HG03378 (cell line): ENCODE measurements at regions not wholly inside any gene's neighbourhood (a gene's known extent, or its start where the extent isn't known, plus 50 kb on each side); places are given as distances from the start of the nearest gene placed in this dataset.
"Not testable (repeated sequence)": the region's sequence is repeated elsewhere in the genome, so short reads cannot be mapped to it uniquely, and the experiment has no call there.

ENCODE experiments used
- ATAC-seq: cut with Tn5 transposase; IDR thresholded peaks from one replicate; pipeline ENCODE4 v1.9.1; 2021; ENCODE audit warnings: mild to moderate bottlenecking, moderate library complexity; ENCODE audit not compliant: unreplicated experiment

- ATAC-seq = no peak
Measured at GRCh38 chr2:234251326-234252271, 201.1 kb downstream of the SPP2 start.

- no peak for ATAC-seq
Measured at GRCh38 chr2:234250926-234251325, 200.4 kb downstream of the SPP2 start.

- no peak for ATAC-seq
Measured at GRCh38 chr2:234249873-234250272, 199.4 kb downstream of the SPP2 start.

- no peak for ATAC-seq
Measured at GRCh38 chr2:234249034-234249735, 198.7 kb downstream of the SPP2 start.

- ATAC-seq = not testable (repeated sequence)
Measured at GRCh38 chr2:234248213-234248710, 197.8 kb downstream of the SPP2 start.

- no peak for ATAC-seq
Measured at GRCh38 chr2:234247453-234248180, 197.1 kb downstream of the SPP2 start.

GRCh38 chr2:234245945-234246344 lies 195.4 kb downstream of the SPP2 start:
- ATAC-seq = no peak

GRCh38 chr2:234243871-234244565 lies 193.5 kb downstream of the SPP2 start:
- no peak for ATAC-seq

GRCh38 chr2:234242459-234242836 lies 191.9 kb downstream of the SPP2 start:
- no peak for ATAC-seq

GRCh38 chr2:234241656-234242458 lies 191.4 kb downstream of the SPP2 start:
- ATAC-seq = no peak

GRCh38 chr2:234240917-234241316 lies 190.4 kb downstream of the SPP2 start:
- ATAC-seq = no peak

- no peak for ATAC-seq
Measured at GRCh38 chr2:234235191-234235590, 184.7 kb downstream of the SPP2 start.

- no peak for ATAC-seq
Measured at GRCh38 chr2:234231460-234231859, 181.0 kb downstream of the SPP2 start.

GRCh38 chr2:234219046-234219310 lies 168.5 kb downstream of the SPP2 start:
- ATAC-seq = no peak

- ATAC-seq = no peak
Measured at GRCh38 chr2:234218266-234219045, 168.0 kb downstream of the SPP2 start.

GRCh38 chr2:234212534-234212933 lies 162.0 kb downstream of the SPP2 start:
- no peak for ATAC-seq

- no peak for ATAC-seq
Measured at GRCh38 chr2:234211797-234212196, 161.3 kb downstream of the SPP2 start.

- ATAC-seq = no peak
Measured at GRCh38 chr2:234206738-234207137, 156.2 kb downstream of the SPP2 start.

GRCh38 chr2:234204480-234204879 lies 154.0 kb downstream of the SPP2 start:
- no peak for ATAC-seq
